H1 (cell line): ENCODE measurements at regions not wholly inside any gene's neighbourhood (a gene's known extent, or its start where the extent isn't known, plus 50 kb on each side); places are given as distances from the start of the nearest gene placed in this dataset.

Source experiments
- CTCF ChIA-PET: fragments of 300-600 bp; sonication (Branson Sonifier 250); formaldehyde crosslinking; loops from one replicate; lab custom pipeline; 2021; ENCODE audit not compliant: partially characterized antibody; lab: Charles Lee
- POLR2A ChIA-PET: fragments of 300-600 bp; sonication (Branson Sonifier 250); formaldehyde crosslinking; loops from one replicate; lab custom pipeline; 2021; ENCODE audit warnings: inconsistent platforms; ENCODE audit not compliant: partially characterized antibody; lab: Charles Lee
- DNase-seq, 2 experiments: peaks; one replicate each; pipeline versions ENCODE4 v3.0.0 to v3.0.0-alpha.2; 2010 to 2022; ENCODE audit warnings: low spot score in 2 of 2, low read depth in 1 of 2, mixed read lengths in 1 of 2
- FAIRE-seq: peaks from 2 replicates; lab custom pipeline; 2011; peaks lifted over from hg19 to GRCh38; lab: Jason Lieb, UNC
- H2AFZ ChIP-seq: 2 replicates; pipeline ENCODE4 v1.8.1; 2012; ENCODE audit warnings: low read length, inconsistent platforms
- H2AK5ac ChIP-seq: 2 replicates; pipeline ENCODE4 v1.6.1; 2013; ENCODE audit warnings: low read depth, low read length
- H2BK120ac ChIP-seq: replicated peaks from 2 replicates; pipeline ENCODE3; 2013; ENCODE audit warnings: low read depth, low read length, inconsistent platforms
- H2BK12ac ChIP-seq: 2 replicates; pipeline ENCODE4 v1.6.1; 2013; ENCODE audit warnings: low read depth, low read length
- H2BK15ac ChIP-seq: 2 replicates; pipeline ENCODE4 v1.6.1; 2013; ENCODE audit warnings: low read length
- H2BK20ac ChIP-seq: 2 replicates; pipeline ENCODE4 v1.6.1; 2013; ENCODE audit warnings: low read length
- H2BK5ac ChIP-seq: 2 replicates; pipeline ENCODE4 v1.6.1; 2013; ENCODE audit warnings: low read depth, low read length
- H3K14ac ChIP-seq: 2 replicates; pipeline ENCODE4 v1.6.1; 2013; ENCODE audit warnings: inconsistent platforms; ENCODE audit not compliant: insufficient read length
- H3K18ac ChIP-seq: 2 replicates; pipeline ENCODE4 v1.6.1; 2013; ENCODE audit warnings: low read length; ENCODE audit errors: extremely low read depth
- H3K23ac ChIP-seq: 2 replicates; pipeline ENCODE4 v1.6.1; 2013; ENCODE audit warnings: inconsistent platforms; ENCODE audit not compliant: insufficient read length
- H3K23me2 ChIP-seq: 2 replicates; pipeline ENCODE4 v1.6.1; 2013; ENCODE audit warnings: low read depth, low read length
- H3K27ac ChIP-seq: 2 replicates; pipeline ENCODE4 v1.6.1; 2011; ENCODE audit warnings: low read depth, low read length, inconsistent platforms
- H3K27me3 ChIP-seq, 4 experiments: replicated peaks in 1 of 4; 1 replicate in 1 of 4; 2 replicates in 3 of 4; pipeline versions ENCODE4 v1.6.1 to v1.8.1; 2011 to 2013; ENCODE audit warnings: low read length in 3 of 4, mild to moderate bottlenecking in 3 of 4, inconsistent platforms in 2 of 4, mixed read lengths in 2 of 4, moderate library complexity in 1 of 4; ENCODE audit not compliant: control insufficient read depth in 3 of 4, insufficient read depth in 3 of 4; ENCODE audit errors: extremely low read depth in 1 of 4
- H3K36me3 ChIP-seq, 4 experiments: 2 replicates each; pipeline versions ENCODE4 v1.6.1 to v1.8.1; 2011 to 2013; ENCODE audit warnings: mild to moderate bottlenecking in 4 of 4, low read length in 3 of 4, moderate library complexity in 2 of 4, control low read depth in 1 of 4, inconsistent platforms in 1 of 4; ENCODE audit not compliant: insufficient read depth in 4 of 4, control insufficient read depth in 2 of 4
- H3K4ac ChIP-seq: replicated peaks from 2 replicates; pipeline ENCODE3; 2013; ENCODE audit warnings: low read length, low read depth, mixed read lengths, inconsistent platforms; ENCODE audit not compliant: insufficient read length
- H3K4me1 ChIP-seq, 4 experiments: replicated peaks in 1 of 4; 1 replicate in 1 of 4; 2 replicates in 3 of 4; pipeline versions ENCODE4 v1.6.1 to v1.8.1; 2011 to 2013; ENCODE audit warnings: low read length in 3 of 4, inconsistent platforms in 2 of 4, mixed read lengths in 1 of 4; ENCODE audit not compliant: insufficient read depth in 4 of 4, control insufficient read depth in 3 of 4
- H3K4me2 ChIP-seq, 2 experiments: 2 replicates each; pipeline versions ENCODE4 v1.6.1 to v1.8.1; 2011 to 2013; ENCODE audit warnings: low read depth in 2 of 2, low read length in 2 of 2, control low read depth in 1 of 2, inconsistent platforms in 1 of 2, mild to moderate bottlenecking in 1 of 2; ENCODE audit not compliant: insufficient read depth in 1 of 2
- H3K4me3 ChIP-seq, 4 experiments: fragments of 200-600, 300-600 bp in 1 of 4; sonication (generic), shearing (Covaris generic), sonication (Bioruptor Twin) in 1 of 4; 2 replicates each; pipeline versions ENCODE4 v1.5.1 to v1.8.1; 2011 to 2016; ENCODE audit warnings: low read length in 4 of 4, low read depth in 3 of 4, control low read depth in 2 of 4, inconsistent platforms in 2 of 4, mild to moderate bottlenecking in 2 of 4, mixed read lengths in 1 of 4, moderate library complexity in 1 of 4; ENCODE audit not compliant: insufficient read depth in 2 of 4; ENCODE audit errors: extremely low read depth in 1 of 4
- H3K56ac ChIP-seq: replicated peaks from 2 replicates; pipeline ENCODE3; 2013; ENCODE audit warnings: low read depth, mild to moderate bottlenecking, mixed read lengths, low read length, inconsistent platforms; ENCODE audit not compliant: insufficient read length
- H3K79me1 ChIP-seq: 2 replicates; pipeline ENCODE4 v1.6.1; 2013; ENCODE audit warnings: low read depth, low read length, control low read depth
- H3K79me2 ChIP-seq, 2 experiments: 2 replicates each; pipeline versions ENCODE4 v1.6.1 to v1.8.1; 2012 to 2013; ENCODE audit warnings: low read length in 2 of 2, mild to moderate bottlenecking in 2 of 2, inconsistent platforms in 1 of 2; ENCODE audit not compliant: insufficient read depth in 2 of 2, control insufficient read depth in 1 of 2
- H3K9ac ChIP-seq, 4 experiments: replicated peaks in 1 of 4; 1 replicate in 1 of 4; 2 replicates in 3 of 4; pipeline versions ENCODE4 v1.6.1 to v1.8.1; 2011 to 2013; ENCODE audit warnings: low read depth in 3 of 4, low read length in 3 of 4, control low read depth in 2 of 4, mild to moderate bottlenecking in 2 of 4, moderate library complexity in 2 of 4, inconsistent platforms in 1 of 4; ENCODE audit errors: extremely low read depth in 1 of 4
- H3K9me3 ChIP-seq, 2 experiments: 2 replicates each; pipeline versions ENCODE4 v1.6.1 to v1.8.1; 2012 to 2013; ENCODE audit warnings: mild to moderate bottlenecking in 2 of 2, moderate library complexity in 2 of 2, control low read depth in 1 of 2, inconsistent platforms in 1 of 2, low read depth in 1 of 2, low read length in 1 of 2, mixed read lengths in 1 of 2; ENCODE audit not compliant: insufficient read depth in 2 of 2
- H4K20me1 ChIP-seq, 2 experiments: replicated peaks in 1 of 2; 2 replicates each; pipeline versions ENCODE3 to v1.8.1; 2011 to 2013; ENCODE audit warnings: inconsistent platforms in 2 of 2, low read length in 2 of 2, mild to moderate bottlenecking in 1 of 2; ENCODE audit not compliant: insufficient read depth in 2 of 2, control insufficient read depth in 1 of 2
- H4K5ac ChIP-seq: 2 replicates; pipeline ENCODE4 v1.6.1; 2013; ENCODE audit warnings: low read length, low read depth, mixed read lengths, inconsistent platforms; ENCODE audit not compliant: insufficient read length
- H4K8ac ChIP-seq: 2 replicates; pipeline ENCODE4 v1.8.0; 2013; ENCODE audit warnings: mild to moderate bottlenecking, moderate library complexity, low read length, inconsistent platforms; ENCODE audit not compliant: insufficient read depth; ENCODE audit errors: extremely low read depth
- H4K91ac ChIP-seq: replicated peaks from 2 replicates; pipeline ENCODE3; 2013; ENCODE audit warnings: low read length, mixed read lengths, inconsistent platforms; ENCODE audit not compliant: insufficient read length
- EZH2 ChIP-seq: fragments of 200-600 bp; sonication (generic); IDR thresholded peaks from 2 replicates; pipeline ENCODE4 v1.7.1; 2012; ENCODE audit warnings: low read depth, mild to moderate bottlenecking, moderate library complexity, low read length, inconsistent platforms; ENCODE audit not compliant: severe bottlenecking
- KDM5A ChIP-seq: fragments of 200-600 bp; IDR thresholded peaks from 2 replicates; pipeline ENCODE4 v1.7.1; 2012; ENCODE audit warnings: mild to moderate bottlenecking, low read length, inconsistent platforms, mixed read lengths
- SIX5 ChIP-seq: IDR thresholded peaks from 2 replicates; pipeline ENCODE4 v1.6.1; 2011; ENCODE audit warnings: mild to moderate bottlenecking, low read depth, low read length
- SP4 ChIP-seq: IDR thresholded peaks from 2 replicates; pipeline ENCODE4 v1.6.1; 2012; ENCODE audit warnings: low read length, inconsistent platforms
- WGBS, 2 experiments: shearing (Covaris generic) in 1 of 2; methylation state at CpG; one replicate each; pipeline versions ENCODE4 v1.1.6 to v1.1.7; 2013 to 2015; ENCODE audit warnings: low lambda C conversion rate in 2 of 2, mixed read lengths in 2 of 2, inconsistent platforms in 1 of 2, low coverage in 1 of 2, missing lambda C conversion rate in 1 of 2; ENCODE audit not compliant: insufficient replicate concordance in 2 of 2, insufficient coverage in 1 of 2, insufficient read length in 1 of 2; ENCODE audit errors: extremely low coverage in 1 of 2, missing lambda C conversion rate in 1 of 2; 5-methylcytosine and 5-hydroxymethylcytosine counted together

DNA sequence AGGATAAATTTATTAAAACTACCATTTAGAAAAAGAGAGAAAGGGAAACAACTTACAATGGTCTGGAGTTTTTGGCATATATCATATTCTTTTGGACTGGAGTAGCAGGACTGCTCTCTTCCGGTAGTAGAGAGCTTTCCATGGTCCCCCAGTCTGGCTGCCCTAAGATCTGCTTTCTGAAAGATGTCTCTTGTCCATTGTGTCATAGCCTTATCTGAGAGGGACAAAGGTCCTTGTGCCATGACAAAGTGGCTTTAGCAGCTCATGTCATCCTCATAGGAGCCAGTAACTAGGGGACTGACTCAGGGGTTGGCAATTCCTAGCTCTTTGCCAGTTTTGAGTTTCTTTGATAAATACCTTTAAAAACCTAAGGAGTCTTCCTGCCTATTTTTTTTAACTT, 505.5 kb upstream of the ZEB2 start:
- CTCF ChIA-PET, result no interaction called here
- no peak overlapping the region for H3K4me2 ChIP-seq
- no peak overlapping the region for H2BK20ac ChIP-seq
- no peaks in the 10 kb centered on the region for H3K79me1 ChIP-seq
- no peak overlapping the region for H4K8ac ChIP-seq
- TF ChIP-seq SIX5, result no peak
- no peak for TF ChIP-seq KDM5A
- no peak for TF ChIP-seq EZH2
- TF ChIP-seq SP4, result no peak
- TF ChIP-seq, all 59 proteins: peak for 0
- H3K23me2 ChIP-seq, result no peaks in the 10 kb centered on the region; the same call in 1 of the 2 replicates
- H3K14ac ChIP-seq, result no peak overlapping the region
- no peak overlapping the region for H4K91ac ChIP-seq
- H2BK5ac ChIP-seq, result no peak overlapping the region
- H2BK12ac ChIP-seq, result no peak overlapping the region
- no peaks in the 10 kb centered on the region for H3K27me3 ChIP-seq
- H3K4me1 ChIP-seq, result no peaks in the 10 kb centered on the region; a peak in 1 of 7 replicates
- no peak overlapping the region for H3K23ac ChIP-seq
- H3K18ac ChIP-seq, result no peak overlapping the region
- no peak overlapping the region for H3K4ac ChIP-seq
- H2AFZ ChIP-seq, result no peak overlapping the region
- H3K9me3 ChIP-seq, result no peaks in the 10 kb centered on the region
- H2BK15ac ChIP-seq, result no peak overlapping the region
- 92% methylated on average over 1 of the region's 1 CpG; no CpG with 5 or more reads in 1 of the 2 experiments for WGBS, 2 experiments
- H3K9ac ChIP-seq, result no peak overlapping the region
- FAIRE-seq (no peak), DNase-seq (no peak)
- no peak overlapping the region for H3K56ac ChIP-seq
- POLR2A ChIA-PET, result no interaction called here
- no peak overlapping the region for H2AK5ac ChIP-seq
- no peaks in the 10 kb centered on the region for H3K36me3 ChIP-seq
- H2BK120ac ChIP-seq, result no peak overlapping the region
- no peak overlapping the region for H3K4me3 ChIP-seq
- H4K20me1 ChIP-seq, result no peaks in the 10 kb centered on the region
- no peak overlapping the region for H3K27ac ChIP-seq
- H3K79me2 ChIP-seq, result no peaks in the 10 kb centered on the region
- no peak overlapping the region for H4K5ac ChIP-seq
